ENCODE measurements at regions not wholly inside any gene's neighbourhood (a gene's known extent, or its start where the extent isn't known, plus 50 kb on each side); places are given as distances from the start of the nearest gene placed in this dataset.

- H3K4me2 ChIP-seq (ENCODE audit: unreplicated experiment): no peak overlapping the region
Observed at GRCh38 chr12:85516667-85517325, 236.8 kb downstream of the ALX1 start.

GRCh38 chr12:85519163-85519562 lies 239.1 kb downstream of the ALX1 start:
- no peaks in the 10 kb centered on the region; the same call in 1 of the 2 replicates for H3K27me3 ChIP-seq (replicated peaks; ENCODE audit: insufficient read depth)
- no peaks in the 10 kb centered on the region for H3K9me3 ChIP-seq (ENCODE audit: low read depth)
- 28 to 38% methylated on average over 3 of the region's 3 CpGs for WGBS, 2 experiments (ENCODE audit: low coverage in 1 of 2, low lambda C conversion rate in 2 of 2, missing lambda C conversion rate in 2 of 2)
- H3K27ac ChIP-seq: no peak overlapping the region
- H3K79me2 ChIP-seq (ENCODE audit: insufficient read depth): no peaks in the 10 kb centered on the region
- H3K4me1 ChIP-seq (ENCODE audit: insufficient read depth): no peaks in the 10 kb centered on the region
- DNase-seq: no peak
- no peak overlapping the region for H3K4me2 ChIP-seq (ENCODE audit: unreplicated experiment)
- no peaks in the 10 kb centered on the region for H3K9me2 ChIP-seq (ENCODE audit: insufficient read depth)
- no peaks in the 10 kb centered on the region for H3K36me3 ChIP-seq (ENCODE audit: low read depth)
- no peak for TF ChIP-seq EZH2 (IDR thresholded peaks at IDR 0.05; ENCODE audit: insufficient read depth, poor library complexity, severe bottlenecking)
- TF ChIP-seq EZH2phosphoT487 (IDR thresholded peaks at IDR 0.05; ENCODE audit: insufficient read depth, low read depth): no peak
- no peaks in the 10 kb centered on the region for H4K20me1 ChIP-seq (ENCODE audit: insufficient read depth)
- in situ Hi-C loops (cut with MboI): no loop called here
- H3K4me3 ChIP-seq: no peak overlapping the region
- H2AFZ ChIP-seq: no peak overlapping the region
- H3K9ac ChIP-seq: no peak overlapping the region
- no peaks in the 10 kb centered on the region for H3F3A ChIP-seq (ENCODE audit: insufficient read depth)

More at GRCh38 chr12:85516667-85517325, 236.8 kb downstream of the ALX1 start:
- Histone ChIP-seq H3K27ac (no peak overlapping the region), H2AFZ (no peak overlapping the region), H4K20me1 (ENCODE audit: insufficient read depth) (no peaks in the 10 kb centered on the region), H3K9me2 (ENCODE audit: insufficient read depth) (no peaks in the 10 kb centered on the region), H3K4me1 (ENCODE audit: insufficient read depth) (no peaks in the 10 kb centered on the region), H3K9me3 (ENCODE audit: low read depth) (no peaks in the 10 kb centered on the region), H3K9ac (no peak overlapping the region), H3K79me2 (ENCODE audit: insufficient read depth) (no peaks in the 10 kb centered on the region), H3K36me3 (ENCODE audit: low read depth) (no peaks in the 10 kb centered on the region), H3K27me3 (replicated peaks; ENCODE audit: insufficient read depth) (no peaks in the 10 kb centered on the region; the same call in 1 of the 2 replicates), H3F3A (ENCODE audit: insufficient read depth) (no peaks in the 10 kb centered on the region), H3K4me3 (no peak overlapping the region)
- DNase-seq: no peak
- TF ChIP-seq EZH2phosphoT487 (IDR thresholded peaks at IDR 0.05; ENCODE audit: insufficient read depth, low read depth): no peak
- no peak for TF ChIP-seq EZH2 (IDR thresholded peaks at IDR 0.05; ENCODE audit: insufficient read depth, poor library complexity, severe bottlenecking)
- 31 to 34% methylated on average over 3 of the region's 3 CpGs for WGBS, 2 experiments (ENCODE audit: low coverage in 1 of 2, low lambda C conversion rate in 2 of 2, missing lambda C conversion rate in 2 of 2)
- in situ Hi-C loops (cut with MboI): no loop called here

GRCh38 chr12:85523197-85523596 lies 243.2 kb downstream of the ALX1 start:
- H4K20me1 ChIP-seq (ENCODE audit: insufficient read depth): no peaks in the 10 kb centered on the region
- no peaks in the 10 kb centered on the region for H3F3A ChIP-seq (ENCODE audit: insufficient read depth)
- no peak overlapping the region for H3K9ac ChIP-seq
- no peaks in the 10 kb centered on the region for H3K9me3 ChIP-seq (ENCODE audit: low read depth)
- WGBS, 2 experiments (ENCODE audit: low coverage in 1 of 2, low lambda C conversion rate in 2 of 2, missing lambda C conversion rate in 2 of 2): 3 to 6% methylated on average over 2 of the region's 2 CpGs
- no peak overlapping the region for H3K4me2 ChIP-seq (ENCODE audit: unreplicated experiment)
- no peak for DNase-seq
- no peak overlapping the region for H3K4me3 ChIP-seq
- no peak overlapping the region for H3K27ac ChIP-seq
- H3K4me1 ChIP-seq (ENCODE audit: insufficient read depth): no peaks in the 10 kb centered on the region
- no peaks in the 10 kb centered on the region for H3K36me3 ChIP-seq (ENCODE audit: low read depth)
- no peaks in the 10 kb centered on the region for H3K9me2 ChIP-seq (ENCODE audit: insufficient read depth)
- no peak overlapping the region for H2AFZ ChIP-seq
- no peaks in the 10 kb centered on the region for H3K79me2 ChIP-seq (ENCODE audit: insufficient read depth)
- in situ Hi-C loops (cut with MboI): no loop called here
- TF ChIP-seq EZH2phosphoT487 (IDR thresholded peaks at IDR 0.05; ENCODE audit: insufficient read depth, low read depth): no peak
- no peak for TF ChIP-seq EZH2 (IDR thresholded peaks at IDR 0.05; ENCODE audit: insufficient read depth, poor library complexity, severe bottlenecking)
- peaks cover 10% of the 10 kb centered on the region for H3K27me3 ChIP-seq (replicated peaks; ENCODE audit: insufficient read depth)

GRCh38 chr12:85527192-85527591 lies 247.2 kb downstream of the ALX1 start:
- Histone ChIP-seq H3K27ac (no peak overlapping the region), H3F3A (ENCODE audit: insufficient read depth) (no peaks in the 10 kb centered on the region), H3K36me3 (ENCODE audit: low read depth) (no peaks in the 10 kb centered on the region), H3K4me2 (ENCODE audit: unreplicated experiment) (no peak overlapping the region), H3K9me2 (ENCODE audit: insufficient read depth) (no peaks in the 10 kb centered on the region), H3K9ac (no peak overlapping the region), H4K20me1 (ENCODE audit: insufficient read depth) (no peaks in the 10 kb centered on the region), H3K79me2 (ENCODE audit: insufficient read depth) (no peaks in the 10 kb centered on the region), H2AFZ (no peak overlapping the region), H3K4me3 (no peak overlapping the region), H3K27me3 (replicated peaks; ENCODE audit: insufficient read depth) (peaks cover 10% of the 10 kb centered on the region; the same call in 1 of the 2 replicates), H3K9me3 (ENCODE audit: low read depth) (no peaks in the 10 kb centered on the region), H3K4me1 (ENCODE audit: insufficient read depth) (no peaks in the 10 kb centered on the region)
- DNase-seq: no peak
- 44 to 45% methylated on average over 2 of the region's 2 CpGs for WGBS, 2 experiments (ENCODE audit: low coverage in 1 of 2, low lambda C conversion rate in 2 of 2, missing lambda C conversion rate in 2 of 2)
- in situ Hi-C loops (cut with MboI): no loop called here
- TF ChIP-seq EZH2 (IDR thresholded peaks at IDR 0.05; ENCODE audit: insufficient read depth, poor library complexity, severe bottlenecking): no peak
- no peak for TF ChIP-seq EZH2phosphoT487 (IDR thresholded peaks at IDR 0.05; ENCODE audit: insufficient read depth, low read depth)

Data from GM23248 (cell line).